ENCODE measurements at regions not wholly inside any gene's neighbourhood (a gene's known extent, or its start where the extent isn't known, plus 50 kb on each side); places are given as distances from the start of the nearest gene placed in this dataset.
"Not testable (repeated sequence)": the region's sequence is repeated elsewhere in the genome, so short reads cannot be mapped to it uniquely, and the experiment has no call there.

DNA sequence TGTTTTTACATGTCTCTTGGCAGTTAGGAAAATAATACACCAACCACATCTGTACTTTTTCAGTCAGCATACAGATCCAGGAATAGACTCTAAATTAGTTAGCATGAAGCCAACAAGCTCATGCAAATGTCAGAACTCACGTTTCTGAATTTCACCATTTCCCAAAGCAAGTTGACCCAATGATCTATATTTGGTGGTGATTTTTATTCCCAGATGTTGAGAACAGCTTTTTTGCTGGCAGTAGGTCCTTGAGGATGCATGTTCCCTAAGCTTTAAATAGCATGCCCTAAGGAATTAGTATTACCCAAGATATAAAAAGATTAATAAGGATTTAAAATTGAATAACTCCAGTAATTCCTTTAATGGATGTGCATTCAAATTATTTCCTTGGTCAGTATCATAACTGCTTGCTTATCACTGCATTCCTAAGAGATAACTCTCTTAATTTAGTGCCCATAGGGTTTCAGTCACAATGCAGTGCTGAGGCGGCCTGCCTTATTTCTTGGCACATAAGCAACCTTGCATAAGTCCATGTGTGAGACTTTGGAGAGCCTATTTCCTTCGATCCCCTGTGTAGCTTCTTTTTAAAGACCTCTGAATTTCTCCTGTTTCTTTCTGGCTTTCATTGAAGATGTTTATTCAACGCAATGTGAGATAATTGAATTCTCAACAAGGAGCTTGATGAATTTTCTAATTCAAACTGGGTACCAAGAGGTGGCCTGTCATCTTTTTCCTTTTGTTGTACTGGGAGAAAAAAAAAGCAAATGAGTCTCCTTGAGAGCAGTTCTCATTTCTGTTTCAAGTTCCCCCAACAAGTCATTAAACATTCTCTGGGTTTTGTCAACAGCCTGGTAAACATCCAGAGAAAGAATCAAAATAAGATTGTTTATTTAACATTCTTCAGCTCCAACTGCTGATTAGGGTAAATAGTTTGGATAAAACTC, 135.3 kb upstream of the MEOX2 start:
- Histone ChIP-seq H3K4me3 (no peak overlapping the region), H3K36me3 (replicated peaks in 1 of 2; ENCODE audit: insufficient read depth in 1 of 2, low read depth in 2 of 2) (no peaks in the 10 kb centered on the region), H3K4me1 (no peaks in the 10 kb centered on the region), H3K27me3 (no peaks in the 10 kb centered on the region), H3K27ac (no peak overlapping the region), H3K9me3 (no peaks in the 10 kb centered on the region)
- intact Hi-C loops (cut with DNase I) = no loop called here
- 43% methylated on average over 4 of the region's 4 CpGs for WGBS, 2 donors
- TF ChIP-seq, protein P1, sequence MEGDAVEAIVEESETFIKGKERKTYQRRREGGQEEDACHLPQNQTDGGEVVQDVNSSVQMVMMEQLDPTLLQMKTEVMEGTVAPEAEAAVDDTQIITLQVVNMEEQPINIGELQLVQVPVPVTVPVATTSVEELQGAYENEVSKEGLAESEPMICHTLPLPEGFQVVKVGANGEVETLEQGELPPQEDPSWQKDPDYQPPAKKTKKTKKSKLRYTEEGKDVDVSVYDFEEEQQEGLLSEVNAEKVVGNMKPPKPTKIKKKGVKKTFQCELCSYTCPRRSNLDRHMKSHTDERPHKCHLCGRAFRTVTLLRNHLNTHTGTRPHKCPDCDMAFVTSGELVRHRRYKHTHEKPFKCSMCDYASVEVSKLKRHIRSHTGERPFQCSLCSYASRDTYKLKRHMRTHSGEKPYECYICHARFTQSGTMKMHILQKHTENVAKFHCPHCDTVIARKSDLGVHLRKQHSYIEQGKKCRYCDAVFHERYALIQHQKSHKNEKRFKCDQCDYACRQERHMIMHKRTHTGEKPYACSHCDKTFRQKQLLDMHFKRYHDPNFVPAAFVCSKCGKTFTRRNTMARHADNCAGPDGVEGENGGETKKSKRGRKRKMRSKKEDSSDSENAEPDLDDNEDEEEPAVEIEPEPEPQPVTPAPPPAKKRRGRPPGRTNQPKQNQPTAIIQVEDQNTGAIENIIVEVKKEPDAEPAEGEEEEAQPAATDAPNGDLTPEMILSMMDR (IDR thresholded peaks at IDR 0.05) = no peak
- TF ChIP-seq POLR2A (IDR thresholded peaks at IDR 0.05) = no peak
- ATAC-seq = peak; percentile 52
- DNase-seq = peak in 1 of 4 donors; percentile 5

- intact Hi-C loops (cut with DNase I) = no loop called here
These were observed 133.8 kb upstream of the MEOX2 start for GRCh38 chr7:15820319-15820718.

GRCh38 chr7:15816835-15817426, 130.4 kb upstream of the MEOX2 start:
- 58 to 60% methylated on average over 3 of the region's 3 CpGs for WGBS, 2 donors
- intact Hi-C loops (cut with DNase I) = no loop called here

More at GRCh38 chr7:15820319-15820718, 133.8 kb upstream of the MEOX2 start:
- no peak overlapping the region for H3K27ac ChIP-seq
- no peak overlapping the region for H3K4me3 ChIP-seq
- no peaks in the 10 kb centered on the region for H3K9me3 ChIP-seq
- TF ChIP-seq POLR2A (IDR thresholded peaks at IDR 0.05) = no peak
- TF ChIP-seq, protein P1 (IDR thresholded peaks at IDR 0.05) = no peak
- H3K27me3 ChIP-seq = no peaks in the 10 kb centered on the region
- ATAC-seq = no peak
- H3K36me3 ChIP-seq (replicated peaks in 1 of 2; ENCODE audit: insufficient read depth in 1 of 2, low read depth in 2 of 2) = no peaks in the 10 kb centered on the region
- WGBS, 2 donors = 42 to 46% methylated on average over 4 of the region's 4 CpGs
- H3K4me1 ChIP-seq = no peaks in the 10 kb centered on the region
- DNase-seq = no peak

DNA sequence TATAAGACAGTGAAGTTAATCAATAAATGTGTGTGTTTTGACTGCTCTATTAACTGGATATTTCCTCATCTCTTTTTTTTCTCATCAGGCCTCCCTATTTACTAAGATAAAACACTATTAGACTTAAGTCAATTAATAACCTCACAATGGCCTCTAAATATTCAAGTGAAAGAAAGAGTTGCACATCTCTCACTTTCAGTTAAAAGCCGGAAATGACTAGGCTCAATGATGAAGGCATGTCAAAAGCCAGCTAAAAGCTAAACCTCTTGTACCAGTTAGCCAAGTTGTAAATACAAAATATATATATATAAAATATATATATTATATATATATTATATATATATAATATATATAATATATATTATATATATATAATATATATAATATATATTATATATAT, 127.0 kb upstream of the MEOX2 start:
- ATAC-seq (no peak), DNase-seq (no peak)
- no peaks in the 10 kb centered on the region for H3K36me3 ChIP-seq (replicated peaks in 1 of 2; ENCODE audit: insufficient read depth in 1 of 2, low read depth in 2 of 2)
- no peaks in the 10 kb centered on the region for H3K4me1 ChIP-seq
- no peaks in the 10 kb centered on the region for H3K27me3 ChIP-seq
- intact Hi-C loops (cut with DNase I) = no loop called here
- H3K4me3 ChIP-seq = no peak overlapping the region
- H3K27ac ChIP-seq = no peak overlapping the region
- TF ChIP-seq, protein P1 (IDR thresholded peaks at IDR 0.05) = no peak
- no peak for TF ChIP-seq POLR2A (IDR thresholded peaks at IDR 0.05)
- WGBS, 2 donors = 77 to 83% methylated on average over 1 of the region's 1 CpG
- H3K9me3 ChIP-seq = no peaks in the 10 kb centered on the region

More at GRCh38 chr7:15816835-15817426, 130.4 kb upstream of the MEOX2 start:
- TF ChIP-seq POLR2A (IDR thresholded peaks at IDR 0.05) = no peak
- TF ChIP-seq, protein P1 (IDR thresholded peaks at IDR 0.05) = no peak
- Histone ChIP-seq H3K4me1 (no peaks in the 10 kb centered on the region), H3K36me3 (replicated peaks in 1 of 2; ENCODE audit: insufficient read depth in 1 of 2, low read depth in 2 of 2) (no peaks in the 10 kb centered on the region), H3K27me3 (no peaks in the 10 kb centered on the region), H3K27ac (no peak overlapping the region), H3K9me3 (no peaks in the 10 kb centered on the region), H3K4me3 (no peak overlapping the region)
- ATAC-seq (no peak), DNase-seq (no peak)

DNA sequence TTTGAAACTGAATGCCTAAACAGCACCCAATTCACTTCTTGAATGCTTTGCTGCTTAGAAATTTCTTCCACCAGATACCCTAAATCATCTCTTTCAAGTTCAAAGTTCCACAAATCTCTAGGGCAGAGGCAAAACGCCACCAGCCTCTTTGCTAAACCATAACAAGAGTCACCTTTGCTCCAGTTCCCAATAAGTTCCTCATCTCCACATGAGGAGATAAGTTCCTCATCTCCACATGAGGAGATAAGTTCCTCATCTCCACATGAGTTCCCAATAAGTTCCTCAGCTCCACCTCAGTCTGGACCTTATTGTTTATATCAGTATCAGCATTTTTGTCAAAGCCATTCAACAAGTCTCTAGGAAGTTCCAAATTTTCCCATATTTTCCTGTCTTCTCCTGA, 123.9 kb upstream of the MEOX2 start:
- H3K4me1 ChIP-seq; intact Hi-C loops (cut with DNase I); H3K27me3 ChIP-seq; H3K4me3 ChIP-seq; H3K27ac ChIP-seq; H3K36me3 ChIP-seq (replicated peaks in 1 of 2; ENCODE audit: insufficient read depth in 1 of 2, low read depth in 2 of 2); DNase-seq; H3K9me3 ChIP-seq; ATAC-seq: not testable (repeated sequence)
- 24 to 35% methylated on average over 1 of the region's 1 CpG for WGBS, 2 donors

DNA sequence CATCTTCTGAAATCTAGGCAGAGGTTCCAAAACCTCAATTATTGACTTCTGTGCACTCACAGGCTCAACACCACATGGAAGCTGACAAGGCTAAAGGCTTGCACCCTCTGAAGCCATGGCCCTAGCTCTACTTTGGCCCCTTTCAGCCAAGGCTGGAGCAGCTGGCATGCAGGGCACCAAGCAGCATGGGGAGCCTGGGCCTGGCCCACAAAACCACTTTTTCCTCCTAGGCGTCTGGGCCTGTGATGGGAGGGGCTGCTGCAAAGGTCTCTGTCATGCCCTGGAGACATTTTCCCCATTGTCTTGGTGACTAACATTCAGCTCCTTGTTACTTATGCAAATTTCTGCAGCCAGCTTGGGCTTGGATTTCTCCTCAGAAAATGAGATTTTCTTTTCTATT, 123.5 kb upstream of the MEOX2 start:
- H3K36me3 ChIP-seq (replicated peaks in 1 of 2; ENCODE audit: insufficient read depth in 1 of 2, low read depth in 2 of 2); H3K27ac ChIP-seq; H3K4me1 ChIP-seq; H3K4me3 ChIP-seq; ATAC-seq; DNase-seq; intact Hi-C loops (cut with DNase I); H3K9me3 ChIP-seq; H3K27me3 ChIP-seq: not testable (repeated sequence)
- 50 to 80% methylated on average over 1 of the region's 1 CpG for WGBS, 2 donors
